Keratinocyte (primary cell): ENCODE measurements at regions not wholly inside any gene's neighbourhood (a gene's known extent, or its start where the extent isn't known, plus 50 kb on each side); places are given as distances from the start of the nearest gene placed in this dataset.

Source experiments
- DNase-seq: peaks from one replicate; pipeline ENCODE4 v3.0.0-alpha.2; 2011; ENCODE audit warnings: low read depth, missing footprints, low spot score
- FAIRE-seq: peaks from 2 replicates; lab custom pipeline; 2011; peaks lifted over from hg19 to GRCh38; lab: Jason Lieb, UNC
- H2AFZ ChIP-seq: 2 replicates; pipeline ENCODE4 v1.6.0; 2012; ENCODE audit warnings: low read length, control low read depth, inconsistent platforms; ENCODE audit not compliant: control insufficient read depth
- H3K27ac ChIP-seq: 2 replicates; pipeline ENCODE4 v1.5.1; 2011; ENCODE audit warnings: low read length; ENCODE audit not compliant: control insufficient read depth, insufficient read depth
- H3K27me3 ChIP-seq: 3 replicates; pipeline ENCODE4 v1.6.0; 2011; ENCODE audit warnings: low read length; ENCODE audit not compliant: control insufficient read depth, insufficient read depth; ENCODE audit errors: extremely low read depth
- H3K36me3 ChIP-seq, 2 experiments: 2 replicates in 1 of 2; 3 replicates in 1 of 2; pipeline ENCODE4 v1.5.1; 2011; ENCODE audit warnings: low read length in 2 of 2, mild to moderate bottlenecking in 1 of 2; ENCODE audit not compliant: control insufficient read depth in 2 of 2, insufficient read depth in 2 of 2; ENCODE audit errors: extremely low read depth in 1 of 2
- H3K4me1 ChIP-seq: 3 replicates; pipeline ENCODE4 v1.5.1; 2011; ENCODE audit warnings: low read length; ENCODE audit not compliant: control insufficient read depth, insufficient read depth; ENCODE audit errors: extremely low read depth
- H3K4me2 ChIP-seq: 3 replicates; pipeline ENCODE4 v1.6.0; 2011; ENCODE audit warnings: low read depth, low read length; ENCODE audit not compliant: control insufficient read depth, insufficient read depth; ENCODE audit errors: extremely low read depth
- H3K4me3 ChIP-seq, 3 experiments: fragments of 200-600 bp in 1 of 3; sonication (generic) in 1 of 3; 2 replicates in 2 of 3; 3 replicates in 1 of 3; pipeline ENCODE4 v1.5.1; 2011 to 2016; ENCODE audit warnings: low read length in 3 of 3, mild to moderate bottlenecking in 3 of 3, control low read depth in 2 of 3, inconsistent platforms in 1 of 3, low read depth in 1 of 3, mixed read lengths in 1 of 3, mixed run types in 1 of 3, moderate library complexity in 1 of 3; ENCODE audit not compliant: control insufficient read depth in 2 of 3, insufficient read depth in 2 of 3; ENCODE audit errors: extremely low read depth in 1 of 3
- H3K79me2 ChIP-seq: 2 replicates; pipeline ENCODE4 v1.6.0; 2012; ENCODE audit warnings: low read length; ENCODE audit not compliant: control insufficient read depth, insufficient read depth
- H3K9ac ChIP-seq: 3 replicates; pipeline ENCODE4 v1.6.0; 2011; ENCODE audit warnings: low read length; ENCODE audit not compliant: control insufficient read depth, insufficient read depth; ENCODE audit errors: extremely low read depth
- H3K9me1 ChIP-seq: 3 replicates; pipeline ENCODE4 v1.6.0; 2011; ENCODE audit warnings: low read length; ENCODE audit not compliant: control insufficient read depth, insufficient read depth; ENCODE audit errors: extremely low read depth
- H3K9me3 ChIP-seq: 2 replicates; pipeline ENCODE4 v1.5.1; 2012; ENCODE audit warnings: low read depth, low read length; ENCODE audit not compliant: control insufficient read depth
- H4K20me1 ChIP-seq: 3 replicates; pipeline ENCODE4 v1.6.0; 2011; ENCODE audit warnings: low read length; ENCODE audit not compliant: control insufficient read depth, insufficient read depth; ENCODE audit errors: extremely low read depth
- EZH2 ChIP-seq: IDR thresholded peaks from one replicate; pipeline ENCODE4 v1.6.1; 2012; ENCODE audit warnings: inconsistent platforms, mild to moderate bottlenecking, low read length, moderate library complexity
- dilution Hi-C: fragments of 300-500 bp; cut with MboI; formaldehyde crosslinking; loops from one replicate; pipeline ENCODE4 v1.7.0; 2020; ENCODE audit warnings: low sequenced_read_pairs; ENCODE audit not compliant: extremely low pct_ligation_motif_present
- TF ChIP-seq, protein P1 (sequence below), 3 experiments: IDR thresholded peaks in 1 of 3; conservative IDR thresholded peaks in 1 of 3; optimal IDR thresholded peaks in 1 of 3; 2 replicates in 2 of 3; 3 replicates in 1 of 3; pipeline versions ENCODE3 to v1.5.1; 2011; ENCODE audit warnings: low read length in 3 of 3, mild to moderate bottlenecking in 3 of 3, moderate library complexity in 2 of 3, control low read depth in 1 of 3, inconsistent platforms in 1 of 3; ENCODE audit not compliant: insufficient read depth in 2 of 3; ENCODE audit errors: extremely low read depth in 1 of 3

GRCh38 chr17:77708049-77708448 lies 250.5 kb upstream of the TNRC6C start:
- dilution Hi-C loops: no loop called here
- no peak for DNase-seq
- peaks cover 8% of the 10 kb centered on the region for H3K9me3 ChIP-seq

DNA sequence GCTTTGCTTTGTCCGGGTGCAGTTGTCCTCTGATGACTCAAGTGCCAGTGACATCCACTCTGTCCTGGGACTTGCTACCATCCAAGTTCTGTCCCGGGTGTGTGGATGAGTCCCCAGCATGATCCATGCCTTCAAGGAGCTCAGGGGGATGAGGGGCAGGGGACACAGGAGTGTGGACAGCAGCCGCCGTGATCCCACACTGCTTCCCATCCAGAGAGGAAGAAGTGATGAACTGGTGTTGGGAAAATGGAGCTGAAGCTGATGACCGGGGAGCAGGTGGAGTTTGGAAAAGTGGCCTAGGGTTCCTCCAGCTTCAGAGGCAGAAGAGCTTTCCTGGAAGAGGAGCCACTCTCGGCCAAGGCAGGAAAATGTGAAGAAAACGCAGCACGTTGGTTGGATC lies 249.6 kb upstream of the TNRC6C start:
- FAIRE-seq: no peak

More at GRCh38 chr17:77708049-77708448, 250.5 kb upstream of the TNRC6C start:
- H3K79me2 ChIP-seq: no peaks in the 10 kb centered on the region
- no peak overlapping the region for H3K4me3 ChIP-seq
- H3K36me3 ChIP-seq: no peaks in the 10 kb centered on the region
- TF ChIP-seq EZH2: no peak
- TF ChIP-seq, protein P1, sequence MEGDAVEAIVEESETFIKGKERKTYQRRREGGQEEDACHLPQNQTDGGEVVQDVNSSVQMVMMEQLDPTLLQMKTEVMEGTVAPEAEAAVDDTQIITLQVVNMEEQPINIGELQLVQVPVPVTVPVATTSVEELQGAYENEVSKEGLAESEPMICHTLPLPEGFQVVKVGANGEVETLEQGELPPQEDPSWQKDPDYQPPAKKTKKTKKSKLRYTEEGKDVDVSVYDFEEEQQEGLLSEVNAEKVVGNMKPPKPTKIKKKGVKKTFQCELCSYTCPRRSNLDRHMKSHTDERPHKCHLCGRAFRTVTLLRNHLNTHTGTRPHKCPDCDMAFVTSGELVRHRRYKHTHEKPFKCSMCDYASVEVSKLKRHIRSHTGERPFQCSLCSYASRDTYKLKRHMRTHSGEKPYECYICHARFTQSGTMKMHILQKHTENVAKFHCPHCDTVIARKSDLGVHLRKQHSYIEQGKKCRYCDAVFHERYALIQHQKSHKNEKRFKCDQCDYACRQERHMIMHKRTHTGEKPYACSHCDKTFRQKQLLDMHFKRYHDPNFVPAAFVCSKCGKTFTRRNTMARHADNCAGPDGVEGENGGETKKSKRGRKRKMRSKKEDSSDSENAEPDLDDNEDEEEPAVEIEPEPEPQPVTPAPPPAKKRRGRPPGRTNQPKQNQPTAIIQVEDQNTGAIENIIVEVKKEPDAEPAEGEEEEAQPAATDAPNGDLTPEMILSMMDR (optimal IDR thresholded peaks at IDR 0.05 in 1 of 3, IDR thresholded peaks at IDR 0.05 in 1 of 3, conservative IDR thresholded peaks at IDR 0.05 in 1 of 3; ENCODE audit: extremely low read depth in 1 of 3, insufficient read depth in 2 of 3, low read length in 3 of 3): no peak
- no peaks in the 10 kb centered on the region for H3K4me1 ChIP-seq
- H3K9ac ChIP-seq: no peak overlapping the region
- H2AFZ ChIP-seq: no peak overlapping the region
- no peak overlapping the region for H3K4me2 ChIP-seq
- no peak overlapping the region for H3K27ac ChIP-seq
- no peaks in the 10 kb centered on the region for H3K9me1 ChIP-seq
- no peaks in the 10 kb centered on the region for H3K27me3 ChIP-seq
- no peaks in the 10 kb centered on the region for H4K20me1 ChIP-seq
- FAIRE-seq: no peak

More for the DNA sequence above, 249.6 kb upstream of the TNRC6C start:
- H3K4me3 ChIP-seq: no peak overlapping the region
- no peaks in the 10 kb centered on the region for H3K79me2 ChIP-seq
- DNase-seq: no peak
- H3K9ac ChIP-seq: no peak overlapping the region
- H3K27me3 ChIP-seq: no peaks in the 10 kb centered on the region
- H3K4me1 ChIP-seq: no peaks in the 10 kb centered on the region
- H3K36me3 ChIP-seq: no peaks in the 10 kb centered on the region
- H2AFZ ChIP-seq: no peak overlapping the region
- no peak overlapping the region for H3K4me2 ChIP-seq
- H4K20me1 ChIP-seq: no peaks in the 10 kb centered on the region
- H3K9me1 ChIP-seq: no peaks in the 10 kb centered on the region
- TF ChIP-seq EZH2: no peak
- TF ChIP-seq, protein P1 (optimal IDR thresholded peaks at IDR 0.05 in 1 of 3, IDR thresholded peaks at IDR 0.05 in 1 of 3, conservative IDR thresholded peaks at IDR 0.05 in 1 of 3; ENCODE audit: extremely low read depth in 1 of 3, insufficient read depth in 2 of 3, low read length in 3 of 3): no peak
- H3K9me3 ChIP-seq: peaks cover 8% of the 10 kb centered on the region
- no peak overlapping the region for H3K27ac ChIP-seq
- dilution Hi-C loops: no loop called here
